Subcutaneous abdominal adipose tissue (tissue), 5 donors: ENCODE measurements at regions not wholly inside any gene's neighbourhood (a gene's known extent, or its start where the extent isn't known, plus 50 kb on each side); places are given as distances from the start of the nearest gene placed in this dataset.
A peak's percentile ranks its signal among the peaks of the same experiment; 100 is the strongest.

Experiments
- H3K27ac ChIP-seq: one replicate; pipeline ENCODE4 v1.7.0; 2013; ENCODE audit warnings: low read depth, mild to moderate bottlenecking, inconsistent platforms, low read length, moderate library complexity
- H3K27me3 ChIP-seq, 5 donors: one replicate each; pipeline ENCODE4 v1.7.0; 2013; ENCODE audit warnings: low read length in 5 of 5, inconsistent platforms in 1 of 5; ENCODE audit not compliant: control insufficient read depth in 5 of 5, insufficient read depth in 4 of 5
- H3K36me3 ChIP-seq, 5 donors: one replicate each; pipeline ENCODE4 v1.7.0; 2013; ENCODE audit warnings: low read length in 5 of 5; ENCODE audit not compliant: control insufficient read depth in 5 of 5, insufficient read depth in 5 of 5
- H3K4me1 ChIP-seq, 5 donors: one replicate each; pipeline ENCODE4 v1.7.0; 2013; ENCODE audit warnings: low read length in 5 of 5, mild to moderate bottlenecking in 3 of 5, moderate library complexity in 1 of 5; ENCODE audit not compliant: control insufficient read depth in 5 of 5, insufficient read depth in 5 of 5
- H3K4me3 ChIP-seq, 5 donors: one replicate each; pipeline ENCODE4 v1.7.0; 2013; ENCODE audit warnings: low read length in 5 of 5, low read depth in 1 of 5
- H3K9ac ChIP-seq, 5 donors: one replicate each; pipeline ENCODE4 v1.7.0; 2013; ENCODE audit warnings: low read length in 5 of 5, mild to moderate bottlenecking in 4 of 5, moderate library complexity in 3 of 5
- H3K9me3 ChIP-seq, 5 donors: one replicate each; pipeline ENCODE4 v1.7.0; 2013; ENCODE audit warnings: low read length in 5 of 5; ENCODE audit not compliant: control insufficient read depth in 5 of 5
- donor health status: healthy.
- donor health status: healthy.
- donor health status: healthy.
- donor health status: healthy.
- donor health status: healthy.

- Histone ChIP-seq H3K4me3 (no peak overlapping the region), H3K27ac (no peak overlapping the region), H3K4me1 (no peaks in the 10 kb centered on the region), H3K27me3 (no peaks in the 10 kb centered on the region), H3K9me3 (peaks cover 0 to 2% (median 0%) of the 10 kb centered on the region in 5 donors), H3K36me3 (no peaks in the 10 kb centered on the region), H3K9ac (no peak overlapping the region)
These were observed 98.7 kb downstream of the NMUR2 start for GRCh38 chr5:152306386-152306785.

GRCh38 chr5:152305525-152305924 lies 99.6 kb downstream of the NMUR2 start:
- Histone ChIP-seq H3K27me3 (no peaks in the 10 kb centered on the region), H3K9ac (no peak overlapping the region), H3K4me1 (peaks cover 0 to 2% (median 0%) of the 10 kb centered on the region in 5 donors), H3K9me3 (peaks cover 0 to 2% (median 0%) of the 10 kb centered on the region in 5 donors), H3K27ac (no peak overlapping the region), H3K4me3 (no peak overlapping the region), H3K36me3 (no peaks in the 10 kb centered on the region)

DNA sequence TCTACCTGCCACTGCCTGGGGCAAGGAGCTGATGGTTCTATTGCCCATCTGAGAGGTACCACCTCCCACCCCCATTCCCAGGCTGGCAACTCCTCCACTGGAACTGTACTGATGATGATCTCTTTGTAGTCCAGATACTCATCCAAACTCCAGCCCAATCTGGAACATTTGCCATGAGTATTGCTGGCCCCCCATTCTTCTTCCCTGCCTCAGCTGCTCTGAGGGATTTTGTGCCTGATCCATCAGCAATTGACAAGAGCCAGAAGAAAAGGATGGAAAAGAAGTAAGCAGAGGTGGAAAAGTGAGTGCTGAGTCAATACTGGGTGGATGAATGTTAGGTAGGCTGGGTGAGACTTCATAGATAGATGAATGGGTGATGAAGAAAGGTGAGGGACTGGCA lies 101.2 kb downstream of the NMUR2 start:
- no peak overlapping the region for H3K9ac ChIP-seq
- peaks cover 0 to 4% (median 0%) of the 10 kb centered on the region in 5 donors for H3K4me1 ChIP-seq
- H3K9me3 ChIP-seq: no peaks in the 10 kb centered on the region
- no peak overlapping the region for H3K4me3 ChIP-seq
- H3K36me3 ChIP-seq: no peaks in the 10 kb centered on the region
- H3K27me3 ChIP-seq: no peaks in the 10 kb centered on the region
- no peak overlapping the region for H3K27ac ChIP-seq

DNA sequence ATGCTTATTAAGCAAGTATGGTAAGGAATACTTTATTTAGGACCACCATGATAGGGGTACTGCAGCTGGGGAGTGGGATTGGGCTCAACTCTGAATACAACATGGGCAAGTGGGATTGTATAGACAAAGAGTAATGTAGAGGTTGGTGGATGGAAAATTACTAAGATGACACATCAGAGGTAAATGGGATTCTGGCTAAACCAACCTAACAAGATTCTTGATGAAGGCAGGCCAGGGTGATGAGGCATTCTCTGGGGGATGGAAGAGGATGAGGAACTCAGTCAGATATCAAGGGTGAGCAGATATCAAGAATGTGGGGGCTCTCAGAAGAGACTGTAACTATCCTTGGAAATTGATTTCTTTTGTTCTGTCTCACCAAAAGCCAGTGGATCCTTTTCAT lies 107.2 kb downstream of the NMUR2 start:
- Histone ChIP-seq H3K4me3 (no peak overlapping the region), H3K4me1 (peaks cover 0 to 4% (median 0%) of the 10 kb centered on the region in 5 donors), H3K36me3 (no peaks in the 10 kb centered on the region), H3K9me3 (no peaks in the 10 kb centered on the region), H3K27ac (no peak overlapping the region), H3K9ac (no peak overlapping the region), H3K27me3 (no peaks in the 10 kb centered on the region)

DNA sequence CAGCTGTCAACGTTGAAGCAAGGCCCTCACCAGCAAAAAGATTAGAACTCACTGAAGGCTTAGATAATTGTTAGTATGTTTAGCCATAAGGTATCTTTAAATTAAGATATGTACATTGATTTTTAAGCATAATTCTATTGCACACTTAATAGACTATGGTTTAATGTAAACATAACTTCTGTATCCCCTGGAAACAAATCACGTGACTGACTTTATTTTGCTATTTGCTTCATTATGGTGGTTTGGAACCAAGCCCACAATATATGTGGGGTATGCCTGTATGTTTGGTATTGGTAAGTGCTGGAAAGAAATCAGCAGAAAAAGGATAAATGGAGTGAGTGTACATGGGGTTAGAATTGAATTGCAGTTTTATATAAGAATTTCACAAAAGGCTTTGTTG lies 111.9 kb downstream of the NMUR2 start:
- H3K36me3 ChIP-seq: no peaks in the 10 kb centered on the region
- H3K27ac ChIP-seq: no peak overlapping the region
- H3K9me3 ChIP-seq: peaks cover 0 to 7% (median 0%) of the 10 kb centered on the region in 5 donors
- no peaks in the 10 kb centered on the region for H3K27me3 ChIP-seq
- peaks cover 3 to 21% (median 12%) of the 10 kb centered on the region in 5 donors for H3K4me1 ChIP-seq
- no peak overlapping the region for H3K4me3 ChIP-seq
- no peak overlapping the region for H3K9ac ChIP-seq

- Histone ChIP-seq H3K27ac (peak overlapping the region; percentile 82), H3K9ac (no peak overlapping the region), H3K4me1 (peaks cover 3 to 21% (median 12%) of the 10 kb centered on the region in 5 donors), H3K9me3 (peaks cover 0 to 7% (median 0%) of the 10 kb centered on the region in 5 donors), H3K4me3 (peak overlapping the region in 1 of 5 donors; percentile 17), H3K36me3 (no peaks in the 10 kb centered on the region), H3K27me3 (no peaks in the 10 kb centered on the region)
These were observed 114.9 kb downstream of the NMUR2 start for GRCh38 chr5:152290181-152290580.

- Histone ChIP-seq H3K27ac (peak overlapping the region; percentile 82), H3K4me3 (peak overlapping the region in 1 of 5 donors; percentile 20), H3K27me3 (no peaks in the 10 kb centered on the region), H3K9ac (peak overlapping the region in 2 of 5 donors; percentile 11 to 30), H3K36me3 (no peaks in the 10 kb centered on the region), H3K9me3 (peaks cover 0 to 7% (median 0%) of the 10 kb centered on the region in 5 donors), H3K4me1 (peaks cover 3 to 21% (median 12%) of the 10 kb centered on the region in 5 donors)
These were observed 116.0 kb downstream of the NMUR2 start for GRCh38 chr5:152288917-152289595.

- Histone ChIP-seq H3K9me3 (peaks cover 0 to 7% (median 0%) of the 10 kb centered on the region in 5 donors), H3K9ac (peak overlapping the region in 1 of 5 donors; percentile 11), H3K4me3 (no peak overlapping the region), H3K36me3 (no peaks in the 10 kb centered on the region), H3K27ac (peak overlapping the region; percentile 82), H3K4me1 (peaks cover 3 to 21% (median 12%) of the 10 kb centered on the region in 5 donors), H3K27me3 (no peaks in the 10 kb centered on the region)
These were observed 116.6 kb downstream of the NMUR2 start for GRCh38 chr5:152288499-152288898.

DNA sequence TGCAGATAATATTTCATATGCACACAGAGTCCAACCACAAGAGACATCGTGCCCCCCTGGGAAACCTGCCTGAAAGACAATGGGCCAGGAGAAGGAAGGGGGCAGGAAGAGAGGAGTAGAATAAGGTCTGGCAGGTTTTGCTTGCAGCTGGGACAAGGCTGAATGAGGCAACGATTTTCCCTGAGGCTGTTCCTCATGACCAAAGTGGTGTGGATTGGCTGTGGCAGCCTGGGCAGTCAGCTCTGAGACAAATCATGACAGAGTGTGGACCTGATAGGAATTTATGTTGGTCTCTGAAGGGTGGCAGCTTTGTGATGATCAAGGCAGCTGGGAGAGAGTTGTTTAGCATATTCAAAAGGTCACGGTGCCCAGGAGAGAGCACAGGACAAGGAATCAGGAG lies 119.3 kb downstream of the NMUR2 start:
- Histone ChIP-seq H3K4me3 (no peak overlapping the region), H3K4me1 (peaks cover 3 to 21% (median 12%) of the 10 kb centered on the region in 5 donors), H3K27me3 (no peaks in the 10 kb centered on the region), H3K9me3 (no peaks in the 10 kb centered on the region), H3K36me3 (no peaks in the 10 kb centered on the region), H3K27ac (no peak overlapping the region), H3K9ac (no peak overlapping the region)

GRCh38 chr5:152282331-152282730 lies 122.7 kb downstream of the NMUR2 start:
- Histone ChIP-seq H3K9me3 (no peaks in the 10 kb centered on the region), H3K9ac (no peak overlapping the region), H3K4me3 (no peak overlapping the region), H3K27me3 (no peaks in the 10 kb centered on the region), H3K27ac (no peak overlapping the region), H3K36me3 (no peaks in the 10 kb centered on the region), H3K4me1 (no peaks in the 10 kb centered on the region)
